ENCODE measurements at regions not wholly inside any gene's neighbourhood (a gene's known extent, or its start where the extent isn't known, plus 50 kb on each side); places are given as distances from the start of the nearest gene placed in this dataset.
A peak's percentile ranks its signal among the peaks of the same experiment; 100 is the strongest.

- H2AFZ ChIP-seq (ENCODE audit: low read depth, low read length): no peak overlapping the region
- peak overlapping the region; percentile 8 for H3K27ac Mint-ChIP-seq (ENCODE audit: unreplicated experiment)
- H3K27me3 ChIP-seq (ENCODE audit: insufficient read depth, low read length): no peaks in the 10 kb centered on the region
- FAIRE-seq (no peak), DNase-seq (ENCODE audit: low read depth) (no peak)
- no peaks in the 10 kb centered on the region for H3K27me3 Mint-ChIP-seq (ENCODE audit: low read depth, unreplicated experiment)
- H3K9me3 Mint-ChIP-seq (ENCODE audit: unreplicated experiment): no peaks in the 10 kb centered on the region
- no peak overlapping the region for H3K4me3 ChIP-seq (ENCODE audit: insufficient read depth, low read depth, low read length)
- no peak overlapping the region for H3K4me2 ChIP-seq (ENCODE audit: low read length)
- peaks cover 40% of the 10 kb centered on the region for H3K4me1 Mint-ChIP-seq (ENCODE audit: low read depth, unreplicated experiment)
- H3K27ac ChIP-seq (ENCODE audit: low read depth, low read length): no peak overlapping the region
- H3K4me1 ChIP-seq (ENCODE audit: insufficient read depth, low read length): peaks cover 8% of the 10 kb centered on the region
- TF ChIP-seq CTCF (IDR thresholded peaks at IDR 0.05; ENCODE audit: insufficient read depth, low read depth, low read length) (no peak), EZH2 (IDR thresholded peaks at IDR 0.05; ENCODE audit: insufficient read depth, low read length) (no peak)
- no peak overlapping the region for H3K9ac ChIP-seq (ENCODE audit: low read length)
- no peaks in the 10 kb centered on the region for H4K20me1 ChIP-seq (ENCODE audit: insufficient read depth, low read length)
- H3K36me3 ChIP-seq (ENCODE audit: insufficient read depth, low read length): no peaks in the 10 kb centered on the region
- no peaks in the 10 kb centered on the region for H3K36me3 Mint-ChIP-seq (ENCODE audit: low read depth, unreplicated experiment)
- H3K79me2 ChIP-seq (ENCODE audit: insufficient read depth, low read length): no peaks in the 10 kb centered on the region
- no peaks in the 10 kb centered on the region for H3K9me3 ChIP-seq (ENCODE audit: insufficient read depth, low read depth, low read length)
- H3K4me3 Mint-ChIP-seq (ENCODE audit: unreplicated experiment): no peak overlapping the region
These were observed 216.0 kb upstream of the HTR2A start for GRCh38 chr13:47112903-47113299.

- Histone ChIP-seq H3K4me2 (ENCODE audit: low read length) (no peak overlapping the region), H3K9me3 (ENCODE audit: insufficient read depth, low read depth, low read length) (no peaks in the 10 kb centered on the region), H4K20me1 (ENCODE audit: insufficient read depth, low read length) (no peaks in the 10 kb centered on the region), H3K79me2 (ENCODE audit: insufficient read depth, low read length) (no peaks in the 10 kb centered on the region), H3K36me3 (ENCODE audit: insufficient read depth, low read length) (no peaks in the 10 kb centered on the region), H3K4me3 (ENCODE audit: insufficient read depth, low read depth, low read length) (no peak overlapping the region), H3K9ac (ENCODE audit: low read length) (no peak overlapping the region), H3K4me1 (ENCODE audit: insufficient read depth, low read length) (peaks cover 8% of the 10 kb centered on the region), H3K27ac (ENCODE audit: low read depth, low read length) (no peak overlapping the region), H2AFZ (ENCODE audit: low read depth, low read length) (no peak overlapping the region), H3K27me3 (ENCODE audit: insufficient read depth, low read length) (no peaks in the 10 kb centered on the region)
- Mint-ChIP-seq H3K4me1 (ENCODE audit: low read depth, unreplicated experiment) (peaks cover 37% of the 10 kb centered on the region), H3K27ac (ENCODE audit: unreplicated experiment) (peak overlapping the region; percentile 73), H3K27me3 (ENCODE audit: low read depth, unreplicated experiment) (no peaks in the 10 kb centered on the region), H3K36me3 (ENCODE audit: low read depth, unreplicated experiment) (no peaks in the 10 kb centered on the region), H3K4me3 (ENCODE audit: unreplicated experiment) (no peak overlapping the region), H3K9me3 (ENCODE audit: unreplicated experiment) (no peaks in the 10 kb centered on the region)
- TF ChIP-seq EZH2 (IDR thresholded peaks at IDR 0.05; ENCODE audit: insufficient read depth, low read length) (no peak), CTCF (IDR thresholded peaks at IDR 0.05; ENCODE audit: insufficient read depth, low read depth, low read length) (no peak)
- FAIRE-seq (no peak), DNase-seq (ENCODE audit: low read depth) (no peak)
These were observed 215.5 kb upstream of the HTR2A start for GRCh38 chr13:47112205-47112902.

GRCh38 chr13:47111499-47111898, 214.6 kb upstream of the HTR2A start:
- TF ChIP-seq CTCF (IDR thresholded peaks at IDR 0.05; ENCODE audit: insufficient read depth, low read depth, low read length) (no peak), EZH2 (IDR thresholded peaks at IDR 0.05; ENCODE audit: insufficient read depth, low read length) (no peak)
- no peak for FAIRE-seq
- no peak overlapping the region for H2AFZ ChIP-seq (ENCODE audit: low read depth, low read length)

More at GRCh38 chr13:47111499-47111898, 214.6 kb upstream of the HTR2A start:
- Histone ChIP-seq H3K9me3 (ENCODE audit: insufficient read depth, low read depth, low read length) (no peaks in the 10 kb centered on the region), H3K4me1 (ENCODE audit: insufficient read depth, low read length) (peaks cover 8% of the 10 kb centered on the region), H3K27me3 (ENCODE audit: insufficient read depth, low read length) (no peaks in the 10 kb centered on the region), H3K36me3 (ENCODE audit: insufficient read depth, low read length) (no peaks in the 10 kb centered on the region), H3K27ac (ENCODE audit: low read depth, low read length) (no peak overlapping the region), H3K79me2 (ENCODE audit: insufficient read depth, low read length) (no peaks in the 10 kb centered on the region), H3K9ac (ENCODE audit: low read length) (no peak overlapping the region), H3K4me3 (ENCODE audit: insufficient read depth, low read depth, low read length) (no peak overlapping the region), H4K20me1 (ENCODE audit: insufficient read depth, low read length) (no peaks in the 10 kb centered on the region), H3K4me2 (ENCODE audit: low read length) (no peak overlapping the region)
- peaks cover 32% of the 10 kb centered on the region for H3K4me1 Mint-ChIP-seq (ENCODE audit: low read depth, unreplicated experiment)
- H3K9me3 Mint-ChIP-seq (ENCODE audit: unreplicated experiment): no peaks in the 10 kb centered on the region
- H3K27ac Mint-ChIP-seq (ENCODE audit: unreplicated experiment): peak overlapping the region; percentile 28
- DNase-seq (ENCODE audit: low read depth): no peak
- no peaks in the 10 kb centered on the region for H3K36me3 Mint-ChIP-seq (ENCODE audit: low read depth, unreplicated experiment)
- H3K27me3 Mint-ChIP-seq (ENCODE audit: low read depth, unreplicated experiment): no peaks in the 10 kb centered on the region
- no peak overlapping the region for H3K4me3 Mint-ChIP-seq (ENCODE audit: unreplicated experiment)

All from astrocyte (in vitro differentiated cells and primary cell).